IMR-90 (cell line): ENCODE measurements at regions not wholly inside any gene's neighbourhood (a gene's known extent, or its start where the extent isn't known, plus 50 kb on each side); places are given as distances from the start of the nearest gene placed in this dataset.

Experiments
- ATAC-seq: fragments of 200-7000 bp; cut with Tn5 transposase; 2 replicates; pipeline ENCODE4 v1.9.1; 2020; ENCODE audit warnings: low read depth, mild to moderate bottlenecking, moderate library complexity
- BruUV-seq: library from RNA; stranded (reverse); fragments of 400-500 nt; replicated peaks from 2 replicates; lab custom pipeline; 2021; lab: Mats Ljungman, UMichigan
- CTCF ChIA-PET: fragments of 300-600 bp; formaldehyde crosslinking; extraction: SDS; loops from one replicate; lab custom pipeline; 2021; ENCODE audit warnings: antibody characterized with exemption; lab: Yijun Ruan, JAX
- POLR2A ChIA-PET: fragments of 300-600 bp; sonication (Branson Sonifier 250); formaldehyde crosslinking; loops from one replicate; lab custom pipeline; 2022; ENCODE audit warnings: antibody characterized with exemption; ENCODE audit not compliant: unreplicated experiment; lab: Charles Lee
- DNase-seq: peaks from one replicate; pipeline ENCODE4 v3.0.0; 2013
- H2AFZ ChIP-seq: replicated peaks from 2 replicates; pipeline ENCODE3; 2013; ENCODE audit warnings: low read length, mild to moderate bottlenecking; ENCODE audit not compliant: poor library complexity
- H2AK5ac ChIP-seq: 2 replicates; pipeline ENCODE4 v1.6.1; 2013; ENCODE audit warnings: low read depth, low read length, inconsistent platforms
- H2AK9ac ChIP-seq: replicated peaks from 2 replicates; pipeline ENCODE3; 2013; ENCODE audit warnings: mild to moderate bottlenecking, low read depth, low read length, moderate library complexity; ENCODE audit not compliant: poor library complexity
- H2BK120ac ChIP-seq: 2 replicates; pipeline ENCODE4 v1.6.1; 2013; ENCODE audit warnings: low read depth, low read length, inconsistent platforms
- H2BK15ac ChIP-seq: 3 replicates; pipeline ENCODE4 v1.6.1; 2013; ENCODE audit warnings: low read depth, low read length, inconsistent platforms
- H2BK20ac ChIP-seq: 2 replicates; pipeline ENCODE4 v1.6.1; 2013; ENCODE audit warnings: low read depth, mild to moderate bottlenecking, inconsistent platforms, low read length, moderate library complexity
- H2BK5ac ChIP-seq: 2 replicates; pipeline ENCODE4 v1.6.1; 2013; ENCODE audit warnings: mild to moderate bottlenecking, low read depth, low read length, inconsistent platforms; ENCODE audit not compliant: poor library complexity, severe bottlenecking
- H3K14ac ChIP-seq: replicated peaks from 2 replicates; pipeline ENCODE4 v1.6.1; 2013; ENCODE audit warnings: low read depth, low read length, inconsistent platforms
- H3K18ac ChIP-seq: 2 replicates; pipeline ENCODE4 v1.6.1; 2013; ENCODE audit warnings: low read depth, low read length, control low read depth
- H3K23ac ChIP-seq: 2 replicates; pipeline ENCODE4 v1.6.1; 2013; ENCODE audit warnings: low read depth, low read length, inconsistent platforms
- H3K27ac ChIP-seq: 2 replicates; pipeline ENCODE4 v1.5.1; 2013; ENCODE audit warnings: mild to moderate bottlenecking, control low read depth, low read length; ENCODE audit not compliant: insufficient read depth
- H3K27me3 ChIP-seq: 2 replicates; pipeline ENCODE4 v1.6.1; 2013; ENCODE audit warnings: low read length; ENCODE audit not compliant: control insufficient read depth, insufficient read depth
- H3K36me3 ChIP-seq: 2 replicates; pipeline ENCODE4 v1.6.1; 2013; ENCODE audit warnings: low read length, mixed read lengths; ENCODE audit not compliant: control insufficient read depth, insufficient read depth
- H3K4ac ChIP-seq: 2 replicates; pipeline ENCODE4 v1.6.1; 2013; ENCODE audit warnings: low read depth, low read length, inconsistent platforms
- H3K4me1 ChIP-seq: 2 replicates; pipeline ENCODE4 v1.6.1; 2013; ENCODE audit warnings: low read length, mixed read lengths; ENCODE audit not compliant: control insufficient read depth, insufficient read depth
- H3K4me2 ChIP-seq: 2 replicates; pipeline ENCODE4 v1.6.1; 2013; ENCODE audit warnings: low read depth, mild to moderate bottlenecking, control low read depth, low read length, moderate library complexity
- H3K4me3 ChIP-seq: 2 replicates; pipeline ENCODE4 v1.5.1; 2013; ENCODE audit warnings: low read depth, mild to moderate bottlenecking, control low read depth, low read length, moderate library complexity; ENCODE audit not compliant: insufficient read depth
- H3K56ac ChIP-seq: 2 replicates; pipeline ENCODE4 v1.6.1; 2013; ENCODE audit warnings: low read length, inconsistent platforms; ENCODE audit not compliant: insufficient read depth; ENCODE audit errors: extremely low read depth
- H3K79me1 ChIP-seq, 2 experiments: 2 replicates each; pipeline ENCODE4 v1.6.1; 2013; ENCODE audit warnings: low read length in 2 of 2, inconsistent platforms in 1 of 2, low read depth in 1 of 2
- H3K9ac ChIP-seq: 2 replicates; pipeline ENCODE4 v1.6.1; 2013; ENCODE audit warnings: low read depth, low read length, control low read depth
- H3K9me1 ChIP-seq: 2 replicates; pipeline ENCODE4 v1.6.1; 2013; ENCODE audit warnings: low read length, inconsistent platforms; ENCODE audit not compliant: insufficient read depth
- H3K9me3 ChIP-seq: 2 replicates; pipeline ENCODE4 v1.6.1; 2013; ENCODE audit warnings: low read length; ENCODE audit not compliant: control insufficient read depth, insufficient read depth
- H4K20me1 ChIP-seq: 2 replicates; pipeline ENCODE4 v1.6.1; 2013; ENCODE audit warnings: low read length, inconsistent platforms; ENCODE audit not compliant: insufficient read depth
- H4K5ac ChIP-seq: 2 replicates; pipeline ENCODE4 v1.6.1; 2013; ENCODE audit warnings: mild to moderate bottlenecking, low read depth, low read length, control low read depth
- H4K8ac ChIP-seq, 2 experiments: 2 replicates each; pipeline ENCODE4 v1.6.1; 2013; ENCODE audit warnings: low read depth in 2 of 2, low read length in 2 of 2, control low read depth in 1 of 2, inconsistent platforms in 1 of 2
- H4K91ac ChIP-seq: 2 replicates; pipeline ENCODE4 v1.6.1; 2013; ENCODE audit warnings: low read depth, low read length, inconsistent platforms; ENCODE audit not compliant: insufficient read depth
- BHLHE40 ChIP-seq: fragments of 150-350 bp; IDR thresholded peaks from 2 replicates; pipeline ENCODE4 v1.6.1; 2016; ENCODE audit warnings: mild to moderate bottlenecking, low read depth, low read length
- CEBPB ChIP-seq: IDR thresholded peaks from 2 replicates; pipeline ENCODE4 v1.6.1; 2012; ENCODE audit warnings: low read depth, low read length, improper control_type of control experiment
- CHD1 ChIP-seq: IDR thresholded peaks from 2 replicates; pipeline ENCODE4 v1.6.1; 2012; ENCODE audit warnings: low read depth, low read length, improper control_type of control experiment
- CTCF ChIP-seq: conservative IDR thresholded peaks from 2 replicates; pipeline ENCODE4 v1.5.1; 2012; ENCODE audit warnings: mild to moderate bottlenecking, low read depth, low read length, improper control_type of control experiment
- ELK1 ChIP-seq: fragments of 150-350 bp; IDR thresholded peaks from 2 replicates; pipeline ENCODE4 v1.6.1; 2016; ENCODE audit warnings: low read depth, mild to moderate bottlenecking, low read length, moderate library complexity, borderline replicate concordance
- FOS ChIP-seq: fragments of 150-350 bp; IDR thresholded peaks from 2 replicates; pipeline ENCODE4 v1.6.1; 2016; ENCODE audit warnings: low read depth, low read length
- MAFK ChIP-seq: IDR thresholded peaks from 2 replicates; pipeline ENCODE4 v1.6.1; 2012; ENCODE audit warnings: low read depth, low read length, improper control_type of control experiment
- MAZ ChIP-seq: IDR thresholded peaks from 2 replicates; pipeline ENCODE4 v1.6.1; 2012; ENCODE audit warnings: low read depth, mild to moderate bottlenecking, low read length, improper control_type of control experiment, moderate library complexity, borderline replicate concordance
- MXI1 ChIP-seq: IDR thresholded peaks from 2 replicates; pipeline ENCODE4 v1.6.1; 2012; ENCODE audit warnings: low read depth, mild to moderate bottlenecking, low read length, moderate library complexity, borderline replicate concordance
- NFE2L2 ChIP-seq: fragments of 150-350 bp; IDR thresholded peaks from 2 replicates; pipeline ENCODE4 v1.6.1; 2016; ENCODE audit warnings: low read depth, mild to moderate bottlenecking, low read length
- POLR2A ChIP-seq: IDR thresholded peaks from 2 replicates; pipeline ENCODE4 v1.6.1; 2012; ENCODE audit warnings: mild to moderate bottlenecking, low read depth, low read length
- RAD21 ChIP-seq: IDR thresholded peaks from 2 replicates; pipeline ENCODE4 v1.6.1; 2012; ENCODE audit warnings: low read length, improper control_type of control experiment
- RCOR1 ChIP-seq: IDR thresholded peaks from 2 replicates; pipeline ENCODE4 v1.6.1; 2012; ENCODE audit warnings: mild to moderate bottlenecking, low read length, improper control_type of control experiment; ENCODE audit not compliant: insufficient replicate concordance
- RFX5 ChIP-seq: IDR thresholded peaks from 2 replicates; pipeline ENCODE4 v1.8.0; 2012; ENCODE audit warnings: low read depth, mild to moderate bottlenecking, low read length, moderate library complexity
- SMC3 ChIP-seq: fragments of 150-350 bp; IDR thresholded peaks from 2 replicates; pipeline ENCODE4 v1.6.1; 2016; ENCODE audit warnings: low read depth, mild to moderate bottlenecking, antibody characterized with exemption, low read length, moderate library complexity
- USF2 ChIP-seq: fragments of 150-350 bp; IDR thresholded peaks from 2 replicates; pipeline ENCODE4 v1.6.1; 2017; ENCODE audit warnings: mild to moderate bottlenecking, antibody characterized with exemption, low read length, low read depth
- WGBS, 2 experiments: methylation state at CpG; one replicate each; pipeline versions ENCODE4 v1.1.5 to v1.1.7; 2013; ENCODE audit warnings: missing lambda C conversion rate in 2 of 2; ENCODE audit not compliant: insufficient read length in 1 of 2; ENCODE audit errors: extremely low coverage in 2 of 2; 5-methylcytosine and 5-hydroxymethylcytosine counted together
- dilution Hi-C: fragments of 300-500 bp; cut with HindIII; formaldehyde crosslinking; loops from one replicate; pipeline ENCODE4 v1.14.3; 2018; ENCODE audit warnings: low sequenced_read_pairs; ENCODE audit not compliant: unreplicated experiment
- in situ Hi-C: fragments of 300-500 bp; cut with MboI; formaldehyde crosslinking; loops from 3 replicates; pipeline ENCODE4 v1.14.3; 2019; ENCODE audit warnings: low sequenced_read_pairs, inconsistent platforms, mixed read lengths
- intact Hi-C: fragments of 100-400 bp; cut with micrococcal nuclease; formaldehyde crosslinking; loops from 2 replicates; pipeline ENCODE4 v1.10.0; 2022

- ChIA-PET POLR2A (no interaction called here), CTCF (no interaction called here)
- Histone ChIP-seq H3K36me3 (no peaks in the 10 kb centered on the region), H3K79me1 (no peaks in the 10 kb centered on the region), H3K4ac (no peak overlapping the region), H2AK5ac (no peak overlapping the region), H4K91ac (no peak overlapping the region), H3K14ac (no peak overlapping the region), H2BK5ac (no peak overlapping the region), H3K18ac (no peak overlapping the region), H3K4me3 (no peak overlapping the region), H2BK120ac (no peak overlapping the region), H3K27ac (no peak overlapping the region), H2AFZ (no peak overlapping the region), H3K9me3 (no peaks in the 10 kb centered on the region), H4K20me1 (no peaks in the 10 kb centered on the region), H3K4me2 (no peak overlapping the region), H2BK20ac (no peak overlapping the region), H4K5ac (no peak overlapping the region), H3K9ac (no peak overlapping the region), H3K27me3 (no peaks in the 10 kb centered on the region), H3K23ac (no peak overlapping the region), H2BK15ac (no peak overlapping the region), H3K56ac (no peak overlapping the region), H2AK9ac (no peak overlapping the region), H4K8ac (no peak overlapping the region), H3K9me1 (no peaks in the 10 kb centered on the region), H3K4me1 (no peaks in the 10 kb centered on the region)
- dilution Hi-C loops, result no loop called here
- DNase-seq, result no peak
- in situ Hi-C loops, result no loop called here
- WGBS, 2 experiments, result no CpG with 5 or more reads among the region's 7 CpGs
- intact Hi-C loops, result no loop called here
- no peak for TF ChIP-seq RAD21
- no peak for TF ChIP-seq RCOR1
- TF ChIP-seq POLR2A, result no peak
- TF ChIP-seq USF2, result no peak
- no peak for TF ChIP-seq ELK1
- TF ChIP-seq NFE2L2, result no peak
- no peak for TF ChIP-seq MAZ
- no peak for TF ChIP-seq BHLHE40
- TF ChIP-seq RFX5, result no peak
- TF ChIP-seq FOS, result no peak
- TF ChIP-seq MAFK, result no peak
- TF ChIP-seq CTCF, result no peak
- TF ChIP-seq SMC3, result no peak
- TF ChIP-seq MXI1, result no peak
- TF ChIP-seq CHD1, result no peak
- TF ChIP-seq CEBPB, result no peak
- ATAC-seq, result no peak
- BruUV-seq, result no TSS peak
Measured at GRCh38 chr15:91712286-91712685, 141.2 kb upstream of the SLCO3A1 start.
